IPS-NIHi11 (cell line): ENCODE measurements at regions not wholly inside any gene's neighbourhood (a gene's known extent, or its start where the extent isn't known, plus 50 kb on each side); places are given as distances from the start of the nearest gene placed in this dataset.
"Not testable (repeated sequence)": the region's sequence is repeated elsewhere in the genome, so short reads cannot be mapped to it uniquely, and the experiment has no call there.

Source experiments
- DNase-seq: peaks from one replicate; pipeline ENCODE4 v3.0.0; 2012; ENCODE audit warnings: mixed read lengths, low spot score

- DNase-seq: no peak
Observed at GRCh38 chr10:59037506-59037905, 138.9 kb upstream of the PHYHIPL start.

- DNase-seq: not testable (repeated sequence)
Observed at GRCh38 chr10:59043358-59043757, 133.1 kb upstream of the PHYHIPL start.

- no peak for DNase-seq
Observed at GRCh38 chr10:59047180-59047579, 129.3 kb upstream of the PHYHIPL start.

GRCh38 chr10:59047957-59048618, 128.4 kb upstream of the PHYHIPL start:
- DNase-seq: no peak

GRCh38 chr10:59053502-59053901, 122.9 kb upstream of the PHYHIPL start:
- DNase-seq: not testable (repeated sequence)

GRCh38 chr10:59055045-59055444, 121.4 kb upstream of the PHYHIPL start:
- no peak for DNase-seq

GRCh38 chr10:59057345-59057744, 119.1 kb upstream of the PHYHIPL start:
- DNase-seq: no peak

- DNase-seq: no peak
Observed at GRCh38 chr10:59060852-59061251, 115.6 kb upstream of the PHYHIPL start.

- no peak for DNase-seq
Observed at GRCh38 chr10:59063491-59063890, 113.0 kb upstream of the PHYHIPL start.

GRCh38 chr10:59064080-59064692, 112.3 kb upstream of the PHYHIPL start:
- DNase-seq: no peak

- DNase-seq: no peak
Observed at GRCh38 chr10:59064759-59065539, 111.5 kb upstream of the PHYHIPL start.

- DNase-seq: no peak
Observed at GRCh38 chr10:59068581-59069191, 107.8 kb upstream of the PHYHIPL start.

GRCh38 chr10:59072038-59072437, 104.4 kb upstream of the PHYHIPL start:
- no peak for DNase-seq

GRCh38 chr10:59073456-59074053, 102.9 kb upstream of the PHYHIPL start:
- no peak for DNase-seq

GRCh38 chr10:59075576-59075975, 100.9 kb upstream of the PHYHIPL start:
- DNase-seq: no peak

GRCh38 chr10:59077855-59078254, 98.6 kb upstream of the PHYHIPL start:
- no peak for DNase-seq

GRCh38 chr10:59078978-59079377, 97.5 kb upstream of the PHYHIPL start:
- no peak for DNase-seq

GRCh38 chr10:59079386-59080226, 96.8 kb upstream of the PHYHIPL start:
- DNase-seq: no peak

- DNase-seq: no peak
Observed at GRCh38 chr10:59082249-59082648, 94.2 kb upstream of the PHYHIPL start.

GRCh38 chr10:59085054-59085453, 91.4 kb upstream of the PHYHIPL start:
- DNase-seq: no peak
